GM23338 (cell line): ENCODE measurements at regions not wholly inside any gene's neighbourhood (a gene's known extent, or its start where the extent isn't known, plus 50 kb on each side); places are given as distances from the start of the nearest gene placed in this dataset.

Experiments
- ATAC-seq: fragments of 200-7000 bp; cut with Tn5 transposase; 3 replicates; pipeline ENCODE4 v1.9.1; 2020
- DNase-seq: peaks from one replicate; pipeline ENCODE4 v3.0.0-alpha.2; 2015; ENCODE audit warnings: low spot score
- H2AFZ ChIP-seq: fragments of 200-600 bp; sonication (generic); 2 replicates; pipeline ENCODE4 v1.8.0; 2016; ENCODE audit warnings: antibody characterized with exemption, mild to moderate bottlenecking, moderate library complexity
- H3F3A ChIP-seq: fragments of 200-600 bp; sonication (generic); replicated peaks from 2 replicates; pipeline ENCODE4 v1.8.0; 2017; ENCODE audit warnings: antibody characterized with exemption, mixed run types, low read depth
- H3K27ac ChIP-seq: fragments of 200-600 bp; sonication (generic); 2 replicates; pipeline ENCODE4 v1.6.1; 2016; ENCODE audit warnings: low read depth
- H3K27me3 ChIP-seq: fragments of 200-600 bp; sonication (generic); 2 replicates; pipeline ENCODE4 v1.8.0; 2016; ENCODE audit warnings: mild to moderate bottlenecking, mixed run types, moderate library complexity; ENCODE audit not compliant: insufficient read depth
- H3K36me3 ChIP-seq: fragments of 200-600 bp; sonication (generic); 2 replicates; pipeline ENCODE4 v1.8.0; 2016; ENCODE audit warnings: mild to moderate bottlenecking; ENCODE audit not compliant: insufficient read depth
- H3K4me1 ChIP-seq: fragments of 200-600 bp; sonication (generic); 2 replicates; pipeline ENCODE4 v1.8.0; 2016; ENCODE audit warnings: mild to moderate bottlenecking, moderate library complexity; ENCODE audit not compliant: insufficient read depth
- H3K4me2 ChIP-seq: fragments of 200-600 bp; sonication (generic); 2 replicates; pipeline ENCODE4 v1.7.1; 2017; ENCODE audit warnings: mixed run types
- H3K4me3 ChIP-seq: fragments of 200-600 bp; sonication (generic); 2 replicates; pipeline ENCODE4 v1.6.1; 2016; ENCODE audit warnings: mixed run types
- H3K79me2 ChIP-seq: fragments of 200-600 bp; sonication (generic); replicated peaks from 2 replicates; pipeline ENCODE4 v1.8.0; 2017; ENCODE audit warnings: mild to moderate bottlenecking; ENCODE audit not compliant: insufficient read depth
- H3K9me2 ChIP-seq: fragments of 200-600 bp; sonication (generic); 2 replicates; pipeline ENCODE4 v1.8.0; 2017; ENCODE audit not compliant: insufficient read depth
- H4K20me1 ChIP-seq: fragments of 200-600 bp; sonication (generic); replicated peaks from 2 replicates; pipeline ENCODE4 v1.8.0; 2017; ENCODE audit warnings: mild to moderate bottlenecking; ENCODE audit not compliant: insufficient read depth
- H3K27ac Mint-ChIP-seq: 2 replicates; pipeline ENCODE4 v1.8.0; 2020; ENCODE audit warnings: inconsistent platforms, mild to moderate bottlenecking, moderate library complexity, mixed read lengths
- H3K27me3 Mint-ChIP-seq: 3 replicates; pipeline ENCODE4 v1.8.0; 2022; ENCODE audit warnings: low read depth, mild to moderate bottlenecking, moderate library complexity, mixed read lengths, inconsistent platforms; ENCODE audit not compliant: insufficient read depth, poor library complexity
- H3K36me3 Mint-ChIP-seq: 3 replicates; pipeline ENCODE4 v1.8.0; 2021; ENCODE audit warnings: low read depth, mild to moderate bottlenecking, inconsistent platforms, moderate library complexity, mixed read lengths
- H3K4me1 Mint-ChIP-seq: 3 replicates; pipeline ENCODE4 v1.8.0; 2020; ENCODE audit warnings: mild to moderate bottlenecking, inconsistent platforms, mixed read lengths
- H3K4me3 Mint-ChIP-seq: 3 replicates; pipeline ENCODE4 v1.8.0; 2021; ENCODE audit warnings: moderate library complexity, mild to moderate bottlenecking, inconsistent platforms, mixed read lengths
- H3K9me3 Mint-ChIP-seq: 3 replicates; pipeline ENCODE4 v1.8.0; 2020; ENCODE audit warnings: moderate library complexity, mild to moderate bottlenecking, inconsistent platforms, mixed read lengths
- CREB1 ChIP-seq: fragments of 250-450 bp; sonication (Bioruptor Pico); IDR thresholded peaks from 2 replicates; pipeline ENCODE4 v1.5.0; 2020; ENCODE audit warnings: low read depth, mild to moderate bottlenecking, moderate library complexity
- CTCF ChIP-seq, 2 experiments: fragments of 200-600 bp in 1 of 2; sonication (generic) in 1 of 2; conservative IDR thresholded peaks; 2 replicates each; pipeline versions ENCODE4 v1.5.1 to v1.6.1; 2016 to 2017; ENCODE audit warnings: antibody characterized with exemption in 2 of 2, low read depth in 2 of 2, mild to moderate bottlenecking in 2 of 2, moderate library complexity in 1 of 2
- ETS1 ChIP-seq: IDR thresholded peaks from 2 replicates; pipeline ENCODE4 v1.6.1; 2016; ENCODE audit warnings: antibody characterized with exemption
- EZH2 ChIP-seq: fragments of 200-600 bp; sonication (generic); IDR thresholded peaks from one replicate; pipeline ENCODE4 v1.8.0; 2017; ENCODE audit warnings: antibody characterized with exemption, mild to moderate bottlenecking, low read depth; ENCODE audit not compliant: unreplicated experiment
- EZH2phosphoT487 ChIP-seq: fragments of 200-600 bp; sonication (generic); IDR thresholded peaks from one replicate; pipeline ENCODE4 v1.8.1; 2018; ENCODE audit warnings: antibody characterized with exemption; ENCODE audit not compliant: unreplicated experiment
- JUNB ChIP-seq: IDR thresholded peaks from one replicate; pipeline ENCODE4 v1.6.1; 2016; ENCODE audit warnings: antibody characterized with exemption; ENCODE audit not compliant: unreplicated experiment
- NANOG ChIP-seq: IDR thresholded peaks from 2 replicates; pipeline ENCODE4 v1.6.1; 2016; ENCODE audit warnings: antibody characterized with exemption, borderline replicate concordance
- POLR2AphosphoS5 ChIP-seq: IDR thresholded peaks from 2 replicates; pipeline ENCODE4 v1.6.1; 2016; ENCODE audit warnings: antibody characterized with exemption, low read depth
- REST ChIP-seq: IDR thresholded peaks from one replicate; pipeline ENCODE4 v1.6.1; 2018; ENCODE audit warnings: antibody characterized with exemption; ENCODE audit not compliant: unreplicated experiment
- STAT1 ChIP-seq: IDR thresholded peaks from one replicate; pipeline ENCODE4 v1.6.1; 2016; ENCODE audit warnings: antibody characterized with exemption; ENCODE audit not compliant: unreplicated experiment
- ZNF114 ChIP-seq: fragments of 250-450 bp; sonication (Bioruptor Pico); IDR thresholded peaks from 2 replicates; pipeline ENCODE4 v1.5.0; 2020; ENCODE audit warnings: mild to moderate bottlenecking, moderate library complexity
- ZNF331 ChIP-seq: fragments of 250-450 bp; sonication (Bioruptor Pico); IDR thresholded peaks from 2 replicates; pipeline ENCODE4 v1.5.0; 2020; ENCODE audit warnings: low read depth, mild to moderate bottlenecking, moderate library complexity
- ZNF462 ChIP-seq: fragments of 250-450 bp; sonication (Bioruptor Pico); IDR thresholded peaks from 2 replicates; pipeline ENCODE4 v1.5.0; 2020; ENCODE audit warnings: mild to moderate bottlenecking, moderate library complexity

GRCh38 chr10:44115516-44115915 is 269.4 kb downstream of the CXCL12 start:
- Histone ChIP-seq H3K27ac (no peak overlapping the region), H3K36me3 (0 out of 2 replicates have a peak, but pooled peaks cover 2% of the 10 kb centered on the region), H3K4me1 (peaks cover 5% of the 10 kb centered on the region; the same call in 1 of the 2 replicates), H3K9me2 (peaks cover 9% of the 10 kb centered on the region), H3F3A (no peaks in the 10 kb centered on the region), H3K27me3 (no peaks in the 10 kb centered on the region), H4K20me1 (no peaks in the 10 kb centered on the region), H2AFZ (no peak overlapping the region), H3K79me2 (no peaks in the 10 kb centered on the region), H3K4me3 (no peak overlapping the region), H3K4me2 (no peak overlapping the region)
- no peak for DNase-seq
- Mint-ChIP-seq H3K27ac (no peak overlapping the region), H3K36me3 (peaks cover 36% of the 10 kb centered on the region), H3K27me3 (peaks cover 17% of the 10 kb centered on the region), H3K4me3 (no peak overlapping the region), H3K9me3 (peaks cover 37% of the 10 kb centered on the region), H3K4me1 (peaks cover 9% of the 10 kb centered on the region; the same call in 2 of the 3 replicates)
- TF ChIP-seq ZNF331 (CRISPR knock-in tag) (no peak), JUNB (no peak), EZH2 (no peak), NANOG (no peak), POLR2AphosphoS5 (no peak), ZNF114 (CRISPR knock-in tag) (no peak), CTCF (conservative IDR thresholded peaks at IDR 0.05; ENCODE audit: low read depth in 2 of 2) (no peak), STAT1 (no peak), ZNF462 (CRISPR knock-in tag) (no peak), CREB1 (CRISPR knock-in tag) (no peak), ETS1 (no peak), EZH2phosphoT487 (no peak), REST (no peak)
- ATAC-seq = no peak
